Upper lobe of left lung (tissue), 6 donors: ENCODE measurements at regions not wholly inside any gene's neighbourhood (a gene's known extent, or its start where the extent isn't known, plus 50 kb on each side); places are given as distances from the start of the nearest gene placed in this dataset.

Experiments
- ATAC-seq, 2 donors: fragments of 200-7000 bp; cut with Tn5 transposase; one replicate each; pipeline ENCODE4 v1.9.1; 2022; ENCODE audit warnings: mild to moderate bottlenecking in 2 of 2, moderate library complexity in 2 of 2; ENCODE audit not compliant: low FRiP score in 2 of 2
- DNase-seq, 2 donors: peaks; one replicate each; pipeline ENCODE4 v3.0.0-alpha.2; 2019 to 2020
- H3K27ac ChIP-seq, 4 donors: fragments of 200-600 bp; sonication (generic); one replicate each; pipeline ENCODE4 v1.5.1; 2016 to 2019
- H3K27me3 ChIP-seq, 4 donors: fragments of 200-600 bp; sonication (generic); one replicate each; pipeline ENCODE4 v1.5.1; 2017 to 2019
- H3K36me3 ChIP-seq, 4 donors: fragments of 200-600 bp; sonication (generic); one replicate each; pipeline ENCODE4 v1.5.1; 2016 to 2019
- H3K4me1 ChIP-seq, 4 donors: fragments of 200-600 bp; sonication (generic); one replicate each; pipeline ENCODE4 v1.5.1; 2018 to 2019
- H3K4me3 ChIP-seq, 4 donors: fragments of 200-600 bp; sonication (generic); one replicate each; pipeline ENCODE4 v1.5.1; 2017 to 2019; ENCODE audit warnings: mild to moderate bottlenecking in 2 of 4, moderate library complexity in 1 of 4
- H3K9me3 ChIP-seq, 4 donors: fragments of 200-600 bp; sonication (generic); one replicate each; pipeline ENCODE4 v1.5.1; 2018 to 2019
- EP300 ChIP-seq, 4 donors: sonication (generic); formaldehyde crosslinking; IDR thresholded peaks; one replicate each; pipeline ENCODE4 v1.5.1; 2017; ENCODE audit warnings: antibody characterized with exemption in 4 of 4, control low read depth in 2 of 4
- POLR2A ChIP-seq, 4 donors: fragments of 450-650 bp; IDR thresholded peaks; one replicate each; pipeline ENCODE4 v1.5.1; 2016 to 2017; ENCODE audit warnings: antibody characterized with exemption in 4 of 4, mild to moderate bottlenecking in 2 of 4
- POLR2AphosphoS5 ChIP-seq, 2 donors: sonication (generic); formaldehyde crosslinking; IDR thresholded peaks; one replicate each; pipeline ENCODE4 v1.5.1; 2017; ENCODE audit warnings: antibody characterized with exemption in 2 of 2
- WGBS, 2 donors: methylation state at CpG; one replicate each; pipeline ENCODE4 v1.1.5; 2017 to 2018; 5-methylcytosine and 5-hydroxymethylcytosine counted together
- TF ChIP-seq, protein P1 (sequence below), 6 experiments: fragments of 450-650 bp in 4 of 6; fragments of 200-600 bp in 2 of 6; sonication (generic) in 2 of 6; IDR thresholded peaks; one replicate each; pipeline ENCODE4 v1.5.1; 2016 to 2019; ENCODE audit warnings: antibody characterized with exemption in 6 of 6
- donor health status: DM: no; HTN: no; CAD: no; lungs with moderate emphysema.
- donor health status: DM: no; HTN: yes; CAD: no; lungs with severe emphysema.

DNA sequence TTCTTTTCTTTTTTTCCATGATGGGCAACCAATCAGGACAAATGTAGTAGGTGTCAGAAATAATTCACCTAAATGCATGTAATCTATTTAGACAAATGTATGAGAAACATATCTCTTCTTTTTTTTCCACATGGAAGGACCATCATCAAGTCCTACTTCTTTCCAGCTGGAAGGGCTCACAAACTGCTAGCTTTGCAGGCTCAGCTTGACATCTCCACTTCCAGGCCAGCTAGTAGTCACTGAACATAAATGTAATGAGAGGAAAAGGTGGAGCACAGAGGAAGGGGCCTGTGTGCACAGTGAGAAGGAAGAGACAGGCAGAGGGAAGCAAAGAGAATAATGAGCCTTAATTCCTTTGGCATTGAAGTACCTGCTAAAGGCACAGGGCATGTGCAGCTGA lies 504.9 kb downstream of the MCTP2 start:
- Histone ChIP-seq H3K4me3 (no peak overlapping the region), H3K27me3 (no peaks in the 10 kb centered on the region), H3K27ac (no peak overlapping the region), H3K4me1 (no peaks in the 10 kb centered on the region), H3K9me3 (no peaks in the 10 kb centered on the region), H3K36me3 (no peaks in the 10 kb centered on the region)
- ATAC-seq (no peak), DNase-seq (no peak)
- no peak for TF ChIP-seq EP300 (IDR thresholded peaks at IDR 0.05)
- no peak for TF ChIP-seq POLR2AphosphoS5 (IDR thresholded peaks at IDR 0.05)
- TF ChIP-seq, protein P1, sequence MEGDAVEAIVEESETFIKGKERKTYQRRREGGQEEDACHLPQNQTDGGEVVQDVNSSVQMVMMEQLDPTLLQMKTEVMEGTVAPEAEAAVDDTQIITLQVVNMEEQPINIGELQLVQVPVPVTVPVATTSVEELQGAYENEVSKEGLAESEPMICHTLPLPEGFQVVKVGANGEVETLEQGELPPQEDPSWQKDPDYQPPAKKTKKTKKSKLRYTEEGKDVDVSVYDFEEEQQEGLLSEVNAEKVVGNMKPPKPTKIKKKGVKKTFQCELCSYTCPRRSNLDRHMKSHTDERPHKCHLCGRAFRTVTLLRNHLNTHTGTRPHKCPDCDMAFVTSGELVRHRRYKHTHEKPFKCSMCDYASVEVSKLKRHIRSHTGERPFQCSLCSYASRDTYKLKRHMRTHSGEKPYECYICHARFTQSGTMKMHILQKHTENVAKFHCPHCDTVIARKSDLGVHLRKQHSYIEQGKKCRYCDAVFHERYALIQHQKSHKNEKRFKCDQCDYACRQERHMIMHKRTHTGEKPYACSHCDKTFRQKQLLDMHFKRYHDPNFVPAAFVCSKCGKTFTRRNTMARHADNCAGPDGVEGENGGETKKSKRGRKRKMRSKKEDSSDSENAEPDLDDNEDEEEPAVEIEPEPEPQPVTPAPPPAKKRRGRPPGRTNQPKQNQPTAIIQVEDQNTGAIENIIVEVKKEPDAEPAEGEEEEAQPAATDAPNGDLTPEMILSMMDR (IDR thresholded peaks at IDR 0.05): no peak
- TF ChIP-seq POLR2A (IDR thresholded peaks at IDR 0.05): no peak

GRCh38 chr15:94739639-94740038 lies 508.3 kb downstream of the MCTP2 start:
- no peak overlapping the region for H3K27ac ChIP-seq
- H3K9me3 ChIP-seq: no peaks in the 10 kb centered on the region
- no peaks in the 10 kb centered on the region for H3K36me3 ChIP-seq
- DNase-seq (no peak), ATAC-seq (no peak)
- TF ChIP-seq POLR2AphosphoS5 (IDR thresholded peaks at IDR 0.05) (no peak), EP300 (IDR thresholded peaks at IDR 0.05) (no peak), POLR2A (IDR thresholded peaks at IDR 0.05) (no peak)
- TF ChIP-seq, protein P1 (IDR thresholded peaks at IDR 0.05): no peak
- no peaks in the 10 kb centered on the region for H3K4me1 ChIP-seq
- no peak overlapping the region for H3K4me3 ChIP-seq
- no peaks in the 10 kb centered on the region for H3K27me3 ChIP-seq
- WGBS, 2 donors: 84 to 85% methylated on average over 3 of the region's 3 CpGs

DNA sequence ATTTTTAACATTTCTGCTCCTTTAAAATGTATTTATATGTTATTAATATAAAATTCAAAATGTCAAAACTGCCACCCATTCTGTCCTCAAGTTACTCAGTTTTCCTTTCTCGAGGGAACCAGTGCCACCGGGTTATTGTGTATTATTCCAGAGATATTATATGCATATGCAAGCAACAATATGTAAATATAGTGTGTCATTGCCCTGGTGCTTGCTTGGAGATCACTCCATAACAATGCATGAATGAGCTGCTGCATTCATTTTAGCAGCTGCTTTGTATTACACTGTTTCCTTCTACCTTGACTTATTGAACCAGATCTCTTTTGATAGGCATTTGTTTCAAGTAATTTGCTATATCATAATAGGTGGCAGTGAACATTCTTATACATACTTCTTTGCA lies 509.1 kb downstream of the MCTP2 start:
- H3K27ac ChIP-seq: no peak overlapping the region
- no peaks in the 10 kb centered on the region for H3K9me3 ChIP-seq
- no peaks in the 10 kb centered on the region for H3K36me3 ChIP-seq
- H3K4me1 ChIP-seq: no peaks in the 10 kb centered on the region
- ATAC-seq: no peak
- 74 to 77% methylated on average over 2 of the region's 2 CpGs for WGBS, 2 donors
- no peak overlapping the region for H3K4me3 ChIP-seq
- no peak for DNase-seq
- TF ChIP-seq POLR2AphosphoS5 (IDR thresholded peaks at IDR 0.05) (no peak), EP300 (IDR thresholded peaks at IDR 0.05) (no peak), POLR2A (IDR thresholded peaks at IDR 0.05) (no peak)
- TF ChIP-seq, protein P1 (IDR thresholded peaks at IDR 0.05): no peak
- no peaks in the 10 kb centered on the region for H3K27me3 ChIP-seq

DNA sequence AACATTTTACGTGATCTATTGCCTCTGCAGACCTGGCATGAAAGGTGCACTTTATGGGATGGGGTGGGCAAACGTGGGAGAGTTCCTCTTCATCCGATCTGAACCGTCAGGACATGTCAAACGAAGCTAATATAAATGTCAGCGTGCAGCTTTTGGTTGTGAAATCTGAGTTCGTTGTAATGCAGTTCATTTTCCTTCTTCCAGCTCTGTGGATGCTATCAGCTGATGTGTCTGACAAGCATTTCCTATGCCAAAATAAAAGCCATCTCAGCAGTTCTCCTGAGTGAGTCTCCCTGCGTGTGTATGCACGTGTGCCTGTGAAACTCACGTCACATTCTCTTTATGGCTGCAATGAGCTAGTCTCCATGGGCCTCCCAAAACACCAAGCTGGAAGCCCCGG lies 512.3 kb downstream of the MCTP2 start:
- Histone ChIP-seq H3K9me3 (no peaks in the 10 kb centered on the region), H3K4me3 (no peak overlapping the region), H3K27me3 (no peaks in the 10 kb centered on the region), H3K36me3 (no peaks in the 10 kb centered on the region), H3K4me1 (no peaks in the 10 kb centered on the region), H3K27ac (no peak overlapping the region)
- 45 to 52% methylated on average over 11 of the region's 11 CpGs for WGBS, 2 donors
- ATAC-seq (peak in 1 of 2 donors; percentile 22), DNase-seq (no peak)
- TF ChIP-seq POLR2A (IDR thresholded peaks at IDR 0.05) (no peak), EP300 (IDR thresholded peaks at IDR 0.05) (no peak), POLR2AphosphoS5 (IDR thresholded peaks at IDR 0.05) (no peak)
- TF ChIP-seq, protein P1 (IDR thresholded peaks at IDR 0.05): no peak

- H3K27ac ChIP-seq: no peak overlapping the region
- no peaks in the 10 kb centered on the region for H3K36me3 ChIP-seq
- H3K4me3 ChIP-seq: no peak overlapping the region
- no peak for DNase-seq
- no peak for ATAC-seq
- H3K27me3 ChIP-seq: no peaks in the 10 kb centered on the region
- TF ChIP-seq, protein P1 (IDR thresholded peaks at IDR 0.05): no peak
- TF ChIP-seq EP300 (IDR thresholded peaks at IDR 0.05) (no peak), POLR2A (IDR thresholded peaks at IDR 0.05) (no peak), POLR2AphosphoS5 (IDR thresholded peaks at IDR 0.05) (no peak)
- 85% methylated on average over 5 of the region's 5 CpGs for WGBS, 2 donors
- H3K4me1 ChIP-seq: no peaks in the 10 kb centered on the region
- no peaks in the 10 kb centered on the region for H3K9me3 ChIP-seq
Observed at GRCh38 chr15:94744080-94744793, 512.9 kb downstream of the MCTP2 start.
